Astrocyte (in vitro differentiated cells and primary cell): ENCODE measurements at regions not wholly inside any gene's neighbourhood (a gene's known extent, or its start where the extent isn't known, plus 50 kb on each side); places are given as distances from the start of the nearest gene placed in this dataset.

Source experiments
- DNase-seq: peaks from one replicate; pipeline ENCODE4 v3.0.0-alpha.2; 2010; ENCODE audit warnings: low read depth
- FAIRE-seq: peaks from 2 replicates; lab custom pipeline; 2011; peaks lifted over from hg19 to GRCh38; lab: Jason Lieb, UNC
- H2AFZ ChIP-seq: 2 replicates; pipeline ENCODE4 v1.6.0; 2012; ENCODE audit warnings: low read depth, low read length, inconsistent platforms
- H3K27ac ChIP-seq: 2 replicates; pipeline ENCODE4 v1.5.1; 2011; ENCODE audit warnings: low read depth, low read length, inconsistent platforms
- H3K27me3 ChIP-seq: 2 replicates; pipeline ENCODE4 v1.6.0; 2011; ENCODE audit warnings: low read length, inconsistent platforms; ENCODE audit not compliant: insufficient read depth
- H3K36me3 ChIP-seq: 2 replicates; pipeline ENCODE4 v1.5.1; 2011; ENCODE audit warnings: low read length, inconsistent platforms; ENCODE audit not compliant: insufficient read depth
- H3K4me1 ChIP-seq: 2 replicates; pipeline ENCODE4 v1.5.1; 2011; ENCODE audit warnings: low read length, inconsistent platforms; ENCODE audit not compliant: insufficient read depth
- H3K4me2 ChIP-seq: 2 replicates; pipeline ENCODE4 v1.6.0; 2012; ENCODE audit warnings: low read length, inconsistent platforms
- H3K4me3 ChIP-seq: 2 replicates; pipeline ENCODE4 v1.5.1; 2011; ENCODE audit warnings: low read depth, mild to moderate bottlenecking, low read length, inconsistent platforms; ENCODE audit not compliant: insufficient read depth
- H3K79me2 ChIP-seq: 2 replicates; pipeline ENCODE4 v1.6.0; 2012; ENCODE audit warnings: mild to moderate bottlenecking, low read length, inconsistent platforms; ENCODE audit not compliant: insufficient read depth
- H3K9ac ChIP-seq: 2 replicates; pipeline ENCODE4 v1.6.0; 2012; ENCODE audit warnings: mild to moderate bottlenecking, low read length, inconsistent platforms
- H3K9me3 ChIP-seq: 2 replicates; pipeline ENCODE4 v1.5.1; 2012; ENCODE audit warnings: low read depth, mild to moderate bottlenecking, low read length, inconsistent platforms; ENCODE audit not compliant: insufficient read depth
- H4K20me1 ChIP-seq: 2 replicates; pipeline ENCODE4 v1.6.0; 2012; ENCODE audit warnings: low read length, inconsistent platforms; ENCODE audit not compliant: insufficient read depth
- H3K27ac Mint-ChIP-seq: one replicate; pipeline ENCODE4 v1.8.0; 2021; ENCODE audit warnings: mild to moderate bottlenecking, mixed read lengths; ENCODE audit not compliant: unreplicated experiment
- H3K27me3 Mint-ChIP-seq: one replicate; pipeline ENCODE4 v1.8.0; 2021; ENCODE audit warnings: low read depth, mixed read lengths; ENCODE audit not compliant: unreplicated experiment
- H3K36me3 Mint-ChIP-seq: one replicate; pipeline ENCODE4 v1.8.0; 2021; ENCODE audit warnings: low read depth, mixed read lengths; ENCODE audit not compliant: unreplicated experiment
- H3K4me1 Mint-ChIP-seq: one replicate; pipeline ENCODE4 v1.8.0; 2021; ENCODE audit warnings: low read depth, mixed read lengths; ENCODE audit not compliant: unreplicated experiment
- H3K4me3 Mint-ChIP-seq: one replicate; pipeline ENCODE4 v1.8.0; 2021; ENCODE audit warnings: mild to moderate bottlenecking, moderate library complexity, mixed read lengths; ENCODE audit not compliant: unreplicated experiment
- H3K9me3 Mint-ChIP-seq: one replicate; pipeline ENCODE4 v1.8.0; 2021; ENCODE audit warnings: mild to moderate bottlenecking, mixed read lengths; ENCODE audit not compliant: unreplicated experiment
- CTCF ChIP-seq: IDR thresholded peaks from 2 replicates; pipeline ENCODE4 v1.5.1; 2011; ENCODE audit warnings: low read depth, mild to moderate bottlenecking, inconsistent platforms, low read length, moderate library complexity; ENCODE audit not compliant: insufficient read depth
- EZH2 ChIP-seq: IDR thresholded peaks from 2 replicates; pipeline ENCODE4 v1.6.1; 2012; ENCODE audit warnings: mild to moderate bottlenecking, low read length, inconsistent platforms; ENCODE audit not compliant: insufficient read depth

- DNase-seq, result no peak
- Histone ChIP-seq H3K9me3 (peaks cover 18% of the 10 kb centered on the region), H2AFZ (no peak overlapping the region), H3K4me1 (no peaks in the 10 kb centered on the region), H3K79me2 (no peaks in the 10 kb centered on the region), H3K4me2 (no peak overlapping the region), H4K20me1 (no peaks in the 10 kb centered on the region), H3K4me3 (no peak overlapping the region), H3K36me3 (no peaks in the 10 kb centered on the region), H3K27me3 (no peaks in the 10 kb centered on the region), H3K9ac (no peak overlapping the region), H3K27ac (no peak overlapping the region)
- TF ChIP-seq CTCF (no peak), EZH2 (no peak)
- Mint-ChIP-seq H3K36me3 (no peaks in the 10 kb centered on the region), H3K4me1 (no peaks in the 10 kb centered on the region), H3K27ac (no peak overlapping the region), H3K4me3 (no peak overlapping the region), H3K27me3 (peaks cover 29% of the 10 kb centered on the region), H3K9me3 (peaks cover 5% of the 10 kb centered on the region)
- FAIRE-seq, result no peak
Measured at GRCh38 chr1:5709461-5709975, 282.7 kb downstream of the NPHP4 start.

GRCh38 chr1:5708346-5709245 is 283.6 kb downstream of the NPHP4 start:
- Histone ChIP-seq H2AFZ (no peak overlapping the region), H3K4me3 (no peak overlapping the region), H3K27me3 (no peaks in the 10 kb centered on the region), H3K79me2 (no peaks in the 10 kb centered on the region), H3K4me2 (no peak overlapping the region), H3K27ac (no peak overlapping the region), H3K4me1 (no peaks in the 10 kb centered on the region), H3K9me3 (peaks cover 18% of the 10 kb centered on the region), H4K20me1 (no peaks in the 10 kb centered on the region), H3K36me3 (no peaks in the 10 kb centered on the region), H3K9ac (no peak overlapping the region)
- H3K27me3 Mint-ChIP-seq, result peaks cover 29% of the 10 kb centered on the region
- TF ChIP-seq CTCF (no peak), EZH2 (no peak)
- DNase-seq (no peak), FAIRE-seq (no peak)
- peaks cover 3% of the 10 kb centered on the region for H3K9me3 Mint-ChIP-seq
- H3K4me1 Mint-ChIP-seq, result no peaks in the 10 kb centered on the region
- no peaks in the 10 kb centered on the region for H3K36me3 Mint-ChIP-seq
- H3K4me3 Mint-ChIP-seq, result no peak overlapping the region
- no peak overlapping the region for H3K27ac Mint-ChIP-seq
